Activated CD4-positive, CD25-positive, alpha-beta regulatory T cell treated with anti-CD3 and anti-CD28 coated beads, Interleukin-2, amount 50 U/mL, for 24 hours (primary cell): ENCODE measurements at regions not wholly inside any gene's neighbourhood (a gene's known extent, or its start where the extent isn't known, plus 50 kb on each side); places are given as distances from the start of the nearest gene placed in this dataset.

ENCODE experiments used
- ATAC-seq, 2 donors: fragments of 150-1000 bp; cut with Tn5 transposase; one replicate each; pipeline ENCODE4 v1.10.0; 2021; ENCODE audit warnings: mild to moderate bottlenecking in 1 of 2, moderate library complexity in 1 of 2

GRCh38 chr6:14647357-14647756, 529.8 kb downstream of the CD83 start:
- no peak for ATAC-seq

GRCh38 chr6:14652536-14652935, 535.0 kb downstream of the CD83 start:
- ATAC-seq: no peak

GRCh38 chr6:14655201-14656061, 537.9 kb downstream of the CD83 start:
- no peak for ATAC-seq

GRCh38 chr6:14656078-14656521, 538.5 kb downstream of the CD83 start:
- no peak for ATAC-seq

GRCh38 chr6:14656649-14657048, 539.1 kb downstream of the CD83 start:
- no peak for ATAC-seq

GRCh38 chr6:14658030-14658429, 540.5 kb downstream of the CD83 start:
- no peak for ATAC-seq

GRCh38 chr6:14658886-14659561, 541.5 kb downstream of the CD83 start:
- ATAC-seq: no peak

GRCh38 chr6:14659841-14660240, 542.3 kb downstream of the CD83 start:
- no peak for ATAC-seq

- ATAC-seq: peak; percentile 44 to 61
These were observed 543.4 kb downstream of the CD83 start for GRCh38 chr6:14660806-14661579.

GRCh38 chr6:14661691-14662090, 544.1 kb downstream of the CD83 start:
- no peak for ATAC-seq

GRCh38 chr6:14664112-14664601, 546.6 kb downstream of the CD83 start:
- ATAC-seq: peak in 1 of 2 donors; percentile 25

- no peak for ATAC-seq
These were observed 547.2 kb downstream of the CD83 start for GRCh38 chr6:14664621-14665315.

GRCh38 chr6:14665827-14666724, 548.5 kb downstream of the CD83 start:
- ATAC-seq: peak; percentile 54 to 65

- no peak for ATAC-seq
These were observed 553.2 kb downstream of the CD83 start for GRCh38 chr6:14670806-14671205.

GRCh38 chr6:14671261-14671681, 553.7 kb downstream of the CD83 start:
- no peak for ATAC-seq

- no peak for ATAC-seq
These were observed 554.4 kb downstream of the CD83 start for GRCh38 chr6:14671937-14672336.

GRCh38 chr6:14673201-14673600, 555.6 kb downstream of the CD83 start:
- no peak for ATAC-seq

- no peak for ATAC-seq
These were observed 556.9 kb downstream of the CD83 start for GRCh38 chr6:14674458-14674857.

GRCh38 chr6:14674867-14675648, 557.5 kb downstream of the CD83 start:
- ATAC-seq: peak; percentile 64 to 79

GRCh38 chr6:14676064-14676463, 558.5 kb downstream of the CD83 start:
- no peak for ATAC-seq
